ENCODE measurements at regions not wholly inside any gene's neighbourhood (a gene's known extent, or its start where the extent isn't known, plus 50 kb on each side); places are given as distances from the start of the nearest gene placed in this dataset.

DNA sequence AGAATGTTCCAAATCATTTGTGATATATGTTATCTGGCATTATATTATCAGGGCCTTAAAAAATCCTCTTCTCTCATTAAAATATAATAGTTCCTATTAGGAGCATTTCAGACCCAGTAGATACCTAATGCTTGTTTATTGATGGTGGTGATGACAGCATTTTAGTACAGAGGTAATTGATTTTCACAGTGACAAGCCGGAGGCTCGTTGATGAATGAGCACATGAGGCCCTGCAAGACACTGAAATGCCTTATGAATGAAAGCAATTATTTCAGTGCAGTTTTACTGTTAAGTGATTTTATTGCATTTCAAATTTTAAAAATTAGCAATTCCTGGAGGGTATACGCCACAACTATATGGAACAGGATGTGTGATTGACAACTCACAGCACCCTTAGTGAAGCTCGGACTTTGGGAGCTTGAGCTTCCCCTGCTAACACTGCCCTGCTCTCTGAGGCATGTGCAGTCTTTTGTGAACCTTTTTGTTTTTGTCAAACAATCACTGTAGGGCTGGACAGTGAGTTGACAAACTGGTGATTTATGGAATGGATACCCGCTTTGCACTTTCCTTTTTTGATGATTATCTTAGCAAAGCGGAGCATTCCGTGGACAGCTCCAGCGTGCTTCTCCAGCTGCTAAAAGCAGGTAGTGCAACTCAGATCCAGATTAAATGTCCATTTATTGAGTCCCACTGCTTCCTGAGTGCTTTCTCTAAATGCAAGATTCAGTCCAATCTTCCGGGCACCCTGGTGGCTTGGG, 187.0 kb upstream of the ATP10A start:
- TF ChIP-seq, protein P1, sequence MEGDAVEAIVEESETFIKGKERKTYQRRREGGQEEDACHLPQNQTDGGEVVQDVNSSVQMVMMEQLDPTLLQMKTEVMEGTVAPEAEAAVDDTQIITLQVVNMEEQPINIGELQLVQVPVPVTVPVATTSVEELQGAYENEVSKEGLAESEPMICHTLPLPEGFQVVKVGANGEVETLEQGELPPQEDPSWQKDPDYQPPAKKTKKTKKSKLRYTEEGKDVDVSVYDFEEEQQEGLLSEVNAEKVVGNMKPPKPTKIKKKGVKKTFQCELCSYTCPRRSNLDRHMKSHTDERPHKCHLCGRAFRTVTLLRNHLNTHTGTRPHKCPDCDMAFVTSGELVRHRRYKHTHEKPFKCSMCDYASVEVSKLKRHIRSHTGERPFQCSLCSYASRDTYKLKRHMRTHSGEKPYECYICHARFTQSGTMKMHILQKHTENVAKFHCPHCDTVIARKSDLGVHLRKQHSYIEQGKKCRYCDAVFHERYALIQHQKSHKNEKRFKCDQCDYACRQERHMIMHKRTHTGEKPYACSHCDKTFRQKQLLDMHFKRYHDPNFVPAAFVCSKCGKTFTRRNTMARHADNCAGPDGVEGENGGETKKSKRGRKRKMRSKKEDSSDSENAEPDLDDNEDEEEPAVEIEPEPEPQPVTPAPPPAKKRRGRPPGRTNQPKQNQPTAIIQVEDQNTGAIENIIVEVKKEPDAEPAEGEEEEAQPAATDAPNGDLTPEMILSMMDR (IDR thresholded peaks at IDR 0.05; ENCODE audit: low read depth, low read length), result no peak
- TF ChIP-seq EZH2phosphoT487 (IDR thresholded peaks at IDR 0.05; ENCODE audit: low read depth), result no peak
- Histone ChIP-seq H3K79me2 (ENCODE audit: low read length) (no peaks in the 10 kb centered on the region), H3K9ac (ENCODE audit: low read length) (no peak overlapping the region), H2AFZ (ENCODE audit: low read depth, low read length) (no peak overlapping the region), H3K4me3 (ENCODE audit: low read length) (no peak overlapping the region), H3K4me1 (ENCODE audit: low read length) (no peaks in the 10 kb centered on the region), H4K20me1 (ENCODE audit: insufficient read depth, low read length) (no peaks in the 10 kb centered on the region), H3K9me3 (ENCODE audit: insufficient read depth, low read length) (no peaks in the 10 kb centered on the region), H3K4me2 (ENCODE audit: low read length) (no peak overlapping the region), H3K27me3 (ENCODE audit: low read depth, low read length) (no peaks in the 10 kb centered on the region), H3K36me3 (replicated peaks; ENCODE audit: low read depth, low read length) (no peaks in the 10 kb centered on the region), H3K27ac (ENCODE audit: low read length) (no peak overlapping the region)

DNA sequence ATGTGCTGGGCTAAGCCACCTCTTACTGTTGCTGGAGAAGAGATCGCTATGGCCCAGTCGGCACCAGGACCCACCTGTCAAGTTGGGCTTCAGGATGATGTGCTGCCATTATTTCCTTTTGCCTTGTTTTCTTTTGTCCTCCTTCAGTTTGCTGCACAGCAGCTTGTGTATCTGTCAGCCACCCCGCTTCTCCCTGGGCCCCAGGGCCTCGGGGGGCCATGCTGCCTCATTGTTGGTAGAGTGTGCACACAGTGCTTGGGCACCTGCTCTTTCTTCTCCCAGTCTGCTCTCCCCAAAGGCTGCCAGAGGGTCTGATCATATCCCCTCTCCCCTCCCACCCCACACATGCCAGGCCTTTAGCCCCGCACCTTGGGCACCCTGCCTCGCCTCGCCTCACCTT, 185.5 kb upstream of the ATP10A start:
- no peaks in the 10 kb centered on the region for H3K36me3 ChIP-seq (replicated peaks; ENCODE audit: low read depth, low read length)
- H3K27me3 ChIP-seq (ENCODE audit: low read depth, low read length), result no peaks in the 10 kb centered on the region
- H3K79me2 ChIP-seq (ENCODE audit: low read length), result no peaks in the 10 kb centered on the region
- no peak overlapping the region for H3K9ac ChIP-seq (ENCODE audit: low read length)
- no peak overlapping the region for H3K27ac ChIP-seq (ENCODE audit: low read length)
- H3K4me3 ChIP-seq (ENCODE audit: low read length), result no peak overlapping the region
- no peaks in the 10 kb centered on the region for H3K4me1 ChIP-seq (ENCODE audit: low read length)
- H3K4me2 ChIP-seq (ENCODE audit: low read length), result no peak overlapping the region
- TF ChIP-seq, protein P1 (IDR thresholded peaks at IDR 0.05; ENCODE audit: low read depth, low read length), result no peak
- TF ChIP-seq EZH2phosphoT487 (IDR thresholded peaks at IDR 0.05; ENCODE audit: low read depth), result no peak
- H2AFZ ChIP-seq (ENCODE audit: low read depth, low read length), result no peak overlapping the region
- H4K20me1 ChIP-seq (ENCODE audit: insufficient read depth, low read length), result no peaks in the 10 kb centered on the region
- H3K9me3 ChIP-seq (ENCODE audit: insufficient read depth, low read length), result no peaks in the 10 kb centered on the region

DNA sequence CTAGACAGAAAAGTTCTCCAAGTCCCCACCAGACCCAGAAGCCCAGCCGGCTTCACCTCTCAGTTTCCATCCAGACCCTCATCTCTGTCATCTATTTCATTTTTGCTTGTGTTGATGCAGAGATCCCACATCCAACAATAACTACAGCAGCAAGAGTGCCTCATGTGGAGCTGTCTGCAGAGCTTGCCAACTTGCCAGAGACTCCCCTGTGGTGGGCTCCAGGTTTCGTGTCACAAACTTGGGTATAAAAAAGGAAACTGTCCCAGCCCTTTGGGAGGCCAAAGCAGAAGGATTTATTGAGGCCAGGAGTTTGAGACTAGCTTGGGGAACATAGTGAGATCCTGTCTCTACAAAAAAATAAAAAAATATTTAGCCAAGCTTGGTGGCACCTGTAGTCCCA, 182.4 kb upstream of the ATP10A start:
- no peak for TF ChIP-seq EZH2phosphoT487 (IDR thresholded peaks at IDR 0.05; ENCODE audit: low read depth)
- TF ChIP-seq, protein P1 (IDR thresholded peaks at IDR 0.05; ENCODE audit: low read depth, low read length), result no peak
- Histone ChIP-seq H4K20me1 (ENCODE audit: insufficient read depth, low read length) (no peaks in the 10 kb centered on the region), H3K27ac (ENCODE audit: low read length) (no peak overlapping the region), H3K4me2 (ENCODE audit: low read length) (no peak overlapping the region), H3K4me3 (ENCODE audit: low read length) (no peak overlapping the region), H3K4me1 (ENCODE audit: low read length) (no peaks in the 10 kb centered on the region), H3K36me3 (replicated peaks; ENCODE audit: low read depth, low read length) (no peaks in the 10 kb centered on the region), H3K79me2 (ENCODE audit: low read length) (no peaks in the 10 kb centered on the region), H3K9me3 (ENCODE audit: insufficient read depth, low read length) (no peaks in the 10 kb centered on the region), H3K9ac (ENCODE audit: low read length) (no peak overlapping the region), H3K27me3 (ENCODE audit: low read depth, low read length) (no peaks in the 10 kb centered on the region), H2AFZ (ENCODE audit: low read depth, low read length) (no peak overlapping the region)

DNA sequence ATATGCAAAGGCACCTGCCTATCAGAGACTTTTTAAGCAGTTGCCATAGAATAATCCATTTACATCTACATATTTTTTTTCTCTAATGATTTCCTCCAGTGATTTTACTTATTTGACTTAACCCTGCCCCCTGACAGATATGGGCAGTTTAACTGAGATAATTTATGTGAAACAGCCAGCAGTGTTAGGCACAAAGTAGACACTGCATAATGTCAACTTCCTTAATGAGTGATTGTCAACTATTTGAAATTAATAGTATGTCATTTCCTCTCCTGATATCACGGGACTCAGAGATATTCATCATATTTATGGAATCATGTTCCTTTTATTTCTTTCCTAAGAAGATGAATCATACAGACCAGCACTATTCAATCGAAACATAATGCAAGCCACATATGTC, 179.9 kb upstream of the ATP10A start:
- Histone ChIP-seq H3K36me3 (replicated peaks; ENCODE audit: low read depth, low read length) (no peaks in the 10 kb centered on the region), H3K27ac (ENCODE audit: low read length) (no peak overlapping the region), H4K20me1 (ENCODE audit: insufficient read depth, low read length) (no peaks in the 10 kb centered on the region), H3K4me2 (ENCODE audit: low read length) (no peak overlapping the region), H3K79me2 (ENCODE audit: low read length) (no peaks in the 10 kb centered on the region), H3K4me3 (ENCODE audit: low read length) (no peak overlapping the region), H3K27me3 (ENCODE audit: low read depth, low read length) (no peaks in the 10 kb centered on the region), H3K4me1 (ENCODE audit: low read length) (no peaks in the 10 kb centered on the region), H3K9me3 (ENCODE audit: insufficient read depth, low read length) (no peaks in the 10 kb centered on the region), H2AFZ (ENCODE audit: low read depth, low read length) (no peak overlapping the region), H3K9ac (ENCODE audit: low read length) (no peak overlapping the region)
- TF ChIP-seq EZH2phosphoT487 (IDR thresholded peaks at IDR 0.05; ENCODE audit: low read depth), result no peak
- TF ChIP-seq, protein P1 (IDR thresholded peaks at IDR 0.05; ENCODE audit: low read depth, low read length), result no peak

Measured in OCI-LY3 (cell line).